Caco-2 (cell line): ENCODE measurements at regions not wholly inside any gene's neighbourhood (a gene's known extent, or its start where the extent isn't known, plus 50 kb on each side); places are given as distances from the start of the nearest gene placed in this dataset.

Experiments
- BruUV-seq: library from RNA; stranded (reverse); fragments of 400-500 nt; replicated peaks from 2 replicates; lab custom pipeline; 2021; lab: Mats Ljungman, UMichigan
- CTCF ChIA-PET: fragments of 300-600 bp; sonication (Branson Sonifier 250); formaldehyde crosslinking; loops from one replicate; lab custom pipeline; 2022; ENCODE audit warnings: antibody characterized with exemption; lab: Charles Lee
- POLR2A ChIA-PET: fragments of 300-600 bp; sonication (Branson Sonifier 250); formaldehyde crosslinking; loops from one replicate; lab custom pipeline; 2022; ENCODE audit warnings: antibody characterized with exemption; lab: Charles Lee
- DNase-seq, 2 experiments: peaks; one replicate each; pipeline versions ENCODE4 v3.0.0 to v3.0.0-alpha.2; 2020 to 2022
- H3K27me3 ChIP-seq: replicated peaks from 2 replicates; pipeline ENCODE4 v1.6.0; 2011; ENCODE audit warnings: low read length; ENCODE audit not compliant: control insufficient read depth, insufficient read depth
- H3K36me3 ChIP-seq: 2 replicates; pipeline ENCODE4 v1.5.1; 2011; ENCODE audit warnings: low read length; ENCODE audit not compliant: control insufficient read depth, insufficient read depth
- H3K4me1 ChIP-seq: fragments of 250-450 bp; sonication (Bioruptor Pico); 2 replicates; pipeline ENCODE4 v1.5.1; 2020; ENCODE audit warnings: mild to moderate bottlenecking
- H3K4me3 ChIP-seq: 2 replicates; pipeline ENCODE4 v1.5.1; 2011; ENCODE audit warnings: low read depth, mild to moderate bottlenecking, control low read depth, low read length
- H3K9me3 ChIP-seq: fragments of 250-450 bp; sonication (Bioruptor Pico); 2 replicates; pipeline ENCODE4 v1.5.1; 2020; ENCODE audit warnings: mild to moderate bottlenecking, moderate library complexity
- H3K27ac Mint-ChIP-seq: one replicate; pipeline ENCODE4 v1.8.0; 2022; ENCODE audit warnings: mixed read lengths; ENCODE audit not compliant: unreplicated experiment
- H3K27me3 Mint-ChIP-seq: one replicate; pipeline ENCODE4 v1.8.0; 2022; ENCODE audit warnings: mixed read lengths; ENCODE audit not compliant: insufficient read depth, unreplicated experiment
- H3K36me3 Mint-ChIP-seq: one replicate; pipeline ENCODE4 v1.8.0; 2022; ENCODE audit warnings: mild to moderate bottlenecking, mixed read lengths; ENCODE audit not compliant: insufficient read depth, unreplicated experiment
- H3K4me1 Mint-ChIP-seq: one replicate; pipeline ENCODE4 v1.8.0; 2022; ENCODE audit warnings: low read depth, mixed read lengths; ENCODE audit not compliant: unreplicated experiment
- H3K4me3 Mint-ChIP-seq: one replicate; pipeline ENCODE4 v1.8.0; 2022; ENCODE audit warnings: mild to moderate bottlenecking, moderate library complexity, mixed read lengths; ENCODE audit not compliant: unreplicated experiment
- H3K9me3 Mint-ChIP-seq: one replicate; pipeline ENCODE4 v1.8.0; 2022; ENCODE audit warnings: mixed read lengths; ENCODE audit not compliant: unreplicated experiment
- intact Hi-C: fragments of 100-400 bp; cut with micrococcal nuclease; formaldehyde crosslinking; loops from one replicate; pipeline ENCODE4 v1.10.0; 2022; ENCODE audit not compliant: unreplicated experiment
- TF ChIP-seq, protein P1 (sequence below), 2 experiments: fragments of 200-600 bp in 1 of 2; IDR thresholded peaks; 1 replicate in 1 of 2; 2 replicates in 1 of 2; pipeline versions ENCODE4 v1.5.1 to v1.8.0; 2011 to 2022; ENCODE audit warnings: antibody characterized with exemption in 1 of 2, control low read depth in 1 of 2, inconsistent platforms in 1 of 2, low read depth in 1 of 2, low read length in 1 of 2, mild to moderate bottlenecking in 1 of 2, moderate library complexity in 1 of 2; ENCODE audit not compliant: insufficient read depth in 1 of 2, severe bottlenecking in 1 of 2, unreplicated experiment in 1 of 2

DNA sequence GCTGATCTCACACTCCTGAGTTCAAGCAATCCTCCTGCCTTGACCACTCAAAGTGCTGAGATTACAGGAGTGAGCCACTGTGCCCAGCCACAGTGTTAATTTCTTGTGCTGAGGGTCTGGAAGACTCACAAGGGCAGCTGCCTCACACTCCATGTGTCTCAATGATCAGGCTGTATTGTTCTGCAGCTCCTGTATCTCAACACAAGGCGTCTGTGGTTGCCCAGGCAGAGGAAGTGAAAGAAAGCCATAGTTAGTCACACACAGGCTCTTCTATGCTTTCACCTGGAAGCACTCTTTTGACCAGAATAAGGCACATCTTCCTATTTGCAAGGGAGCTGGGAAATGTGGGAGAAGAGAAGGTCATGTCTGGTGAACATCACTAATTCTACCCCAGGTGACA, 107.3 kb upstream of the ZNF507 start:
- peaks cover 24% of the 10 kb centered on the region for H3K27me3 Mint-ChIP-seq
- H3K36me3 ChIP-seq, result no peaks in the 10 kb centered on the region
- no peaks in the 10 kb centered on the region for H3K9me3 Mint-ChIP-seq
- no peaks in the 10 kb centered on the region for H3K4me1 Mint-ChIP-seq
- ChIA-PET CTCF (no interaction called here), POLR2A (no interaction called here)
- no peaks in the 10 kb centered on the region for H3K36me3 Mint-ChIP-seq
- TF ChIP-seq, protein P1, sequence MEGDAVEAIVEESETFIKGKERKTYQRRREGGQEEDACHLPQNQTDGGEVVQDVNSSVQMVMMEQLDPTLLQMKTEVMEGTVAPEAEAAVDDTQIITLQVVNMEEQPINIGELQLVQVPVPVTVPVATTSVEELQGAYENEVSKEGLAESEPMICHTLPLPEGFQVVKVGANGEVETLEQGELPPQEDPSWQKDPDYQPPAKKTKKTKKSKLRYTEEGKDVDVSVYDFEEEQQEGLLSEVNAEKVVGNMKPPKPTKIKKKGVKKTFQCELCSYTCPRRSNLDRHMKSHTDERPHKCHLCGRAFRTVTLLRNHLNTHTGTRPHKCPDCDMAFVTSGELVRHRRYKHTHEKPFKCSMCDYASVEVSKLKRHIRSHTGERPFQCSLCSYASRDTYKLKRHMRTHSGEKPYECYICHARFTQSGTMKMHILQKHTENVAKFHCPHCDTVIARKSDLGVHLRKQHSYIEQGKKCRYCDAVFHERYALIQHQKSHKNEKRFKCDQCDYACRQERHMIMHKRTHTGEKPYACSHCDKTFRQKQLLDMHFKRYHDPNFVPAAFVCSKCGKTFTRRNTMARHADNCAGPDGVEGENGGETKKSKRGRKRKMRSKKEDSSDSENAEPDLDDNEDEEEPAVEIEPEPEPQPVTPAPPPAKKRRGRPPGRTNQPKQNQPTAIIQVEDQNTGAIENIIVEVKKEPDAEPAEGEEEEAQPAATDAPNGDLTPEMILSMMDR (IDR thresholded peaks at IDR 0.05; ENCODE audit: insufficient read depth in 1 of 2, low read depth in 1 of 2, low read length in 1 of 2, severe bottlenecking in 1 of 2, unreplicated experiment in 1 of 2), result no peak
- BruUV-seq, result no TSS peak
- no peaks in the 10 kb centered on the region for H3K4me1 ChIP-seq
- intact Hi-C loops, result no loop called here
- no peak for DNase-seq
- no peak overlapping the region for H3K4me3 Mint-ChIP-seq
- H3K4me3 ChIP-seq, result no peak overlapping the region
- H3K27me3 ChIP-seq, result no peaks in the 10 kb centered on the region
- H3K27ac Mint-ChIP-seq, result no peak overlapping the region
- H3K9me3 ChIP-seq, result no peaks in the 10 kb centered on the region

DNA sequence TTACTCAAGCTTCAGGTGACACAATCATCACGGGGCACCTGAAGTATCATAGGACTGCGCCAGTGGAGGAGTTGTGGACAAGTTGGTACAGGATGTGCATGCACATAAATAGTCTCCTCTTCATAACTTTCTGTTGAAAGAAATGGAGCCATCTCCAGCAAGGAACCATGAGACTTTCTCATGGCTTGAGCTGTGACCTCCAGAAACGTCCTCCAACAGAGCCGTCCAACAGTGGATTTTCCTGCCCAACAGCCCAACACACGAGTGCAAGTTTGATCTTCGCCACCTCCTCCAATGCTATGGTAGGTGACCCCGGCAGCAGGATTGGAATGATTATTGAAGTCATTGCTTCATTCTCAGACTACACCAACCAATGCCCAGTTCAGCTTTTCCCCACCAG, 105.1 kb upstream of the ZNF507 start:
- BruUV-seq, result no TSS peak
- Histone ChIP-seq H3K36me3 (no peaks in the 10 kb centered on the region), H3K27me3 (no peaks in the 10 kb centered on the region), H3K4me3 (no peak overlapping the region), H3K4me1 (no peaks in the 10 kb centered on the region), H3K9me3 (no peaks in the 10 kb centered on the region)
- H3K36me3 Mint-ChIP-seq, result no peaks in the 10 kb centered on the region
- ChIA-PET POLR2A (no interaction called here), CTCF (no interaction called here)
- H3K9me3 Mint-ChIP-seq, result no peaks in the 10 kb centered on the region
- no peaks in the 10 kb centered on the region for H3K4me1 Mint-ChIP-seq
- TF ChIP-seq, protein P1 (IDR thresholded peaks at IDR 0.05; ENCODE audit: insufficient read depth in 1 of 2, low read depth in 1 of 2, low read length in 1 of 2, severe bottlenecking in 1 of 2, unreplicated experiment in 1 of 2), result no peak
- H3K27ac Mint-ChIP-seq, result no peak overlapping the region
- H3K4me3 Mint-ChIP-seq, result no peak overlapping the region
- no peak for DNase-seq
- intact Hi-C loops, result no loop called here
- H3K27me3 Mint-ChIP-seq, result peaks cover 22% of the 10 kb centered on the region

DNA sequence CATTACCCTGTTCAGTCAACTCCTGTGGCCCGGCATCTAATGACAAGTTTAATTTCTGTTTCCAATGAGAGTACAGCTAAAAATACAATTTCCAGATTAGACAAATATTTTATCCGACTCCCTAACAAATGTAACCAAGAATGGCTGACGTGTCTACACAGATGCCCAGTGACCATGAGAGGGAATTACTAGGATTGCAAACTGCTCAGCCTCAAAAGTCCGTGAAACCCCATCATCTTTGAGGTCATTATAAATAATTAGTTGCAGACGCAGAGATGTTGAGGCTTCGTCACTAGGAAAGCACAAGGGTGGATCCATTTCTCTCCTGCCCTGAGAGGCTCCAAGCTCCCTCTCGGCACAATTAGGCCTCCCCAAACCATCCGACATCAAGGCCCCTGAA, 104.1 kb upstream of the ZNF507 start:
- CTCF ChIA-PET, result no interaction called here

More for the DNA sequence above, 104.1 kb upstream of the ZNF507 start:
- peaks cover 8% of the 10 kb centered on the region for H3K4me1 Mint-ChIP-seq
- no peaks in the 10 kb centered on the region for H3K36me3 Mint-ChIP-seq
- no peak overlapping the region for H3K27ac Mint-ChIP-seq
- intact Hi-C loops, result no loop called here
- TF ChIP-seq, protein P1 (IDR thresholded peaks at IDR 0.05; ENCODE audit: insufficient read depth in 1 of 2, low read depth in 1 of 2, low read length in 1 of 2, severe bottlenecking in 1 of 2, unreplicated experiment in 1 of 2), result no peak
- no peak overlapping the region for H3K4me3 Mint-ChIP-seq
- Histone ChIP-seq H3K4me3 (no peak overlapping the region), H3K36me3 (no peaks in the 10 kb centered on the region), H3K27me3 (no peaks in the 10 kb centered on the region), H3K9me3 (no peaks in the 10 kb centered on the region), H3K4me1 (peaks cover 6% of the 10 kb centered on the region; the same call in 1 of the 2 replicates)
- POLR2A ChIA-PET, result no interaction called here
- DNase-seq, result no peak
- H3K27me3 Mint-ChIP-seq, result peaks cover 15% of the 10 kb centered on the region
- BruUV-seq, result no TSS peak
- no peaks in the 10 kb centered on the region for H3K9me3 Mint-ChIP-seq
